Psoas muscle (tissue), 7 donors: ENCODE measurements at regions not wholly inside any gene's neighbourhood (a gene's known extent, or its start where the extent isn't known, plus 50 kb on each side); places are given as distances from the start of the nearest gene placed in this dataset.
"Not testable (repeated sequence)": the region's sequence is repeated elsewhere in the genome, so short reads cannot be mapped to it uniquely, and the experiment has no call there.

Source experiments
- ATAC-seq, 4 donors: fragments of 200-7000 bp; cut with Tn5 transposase; one replicate each; pipeline ENCODE4 v1.9.1; 2020; ENCODE audit warnings: moderate library complexity in 3 of 4, mild to moderate bottlenecking in 2 of 4
- DNase-seq, 2 donors: peaks; one replicate each; pipeline ENCODE4 v3.0.0-alpha.2; 2020
- H3K27ac ChIP-seq: fragments of 200-600 bp; one replicate; pipeline ENCODE4 v1.8.0; 2022
- H3K27me3 ChIP-seq, 3 donors: fragments of 200-600 bp in 1 of 3; one replicate each; pipeline versions ENCODE4 v1.6.1 to v1.8.0; 2013 to 2022; ENCODE audit warnings: low read length in 2 of 3, mild to moderate bottlenecking in 2 of 3, moderate library complexity in 1 of 3; ENCODE audit not compliant: insufficient read depth in 3 of 3
- H3K36me3 ChIP-seq, 2 donors: fragments of 200-600 bp in 1 of 2; one replicate each; pipeline versions ENCODE4 v1.6.1 to v1.8.0; 2013 to 2022; ENCODE audit warnings: low read depth in 1 of 2, mild to moderate bottlenecking in 1 of 2, moderate library complexity in 1 of 2; ENCODE audit not compliant: insufficient read depth in 1 of 2
- H3K4me1 ChIP-seq: fragments of 200-600 bp; one replicate; pipeline ENCODE4 v1.8.0; 2022
- H3K4me3 ChIP-seq: fragments of 200-600 bp; one replicate; pipeline ENCODE4 v1.8.0; 2022; ENCODE audit warnings: mild to moderate bottlenecking
- H3K9me3 ChIP-seq: fragments of 200-600 bp; one replicate; pipeline ENCODE4 v1.8.0; 2022
- CTCF ChIP-seq: fragments of 200-600 bp; IDR thresholded peaks from one replicate; pipeline ENCODE4 v1.8.0; 2022; ENCODE audit warnings: antibody characterized with exemption
- WGBS, 3 donors: extraction: QIAGEN DNeasy Blood & Tissue Kit; methylation state at CpG; one replicate each; pipeline versions ENCODE4 v1.1.6 to v1.1.7; 2013; 5-methylcytosine and 5-hydroxymethylcytosine counted together
- intact Hi-C, 2 donors: fragments of 100-400 bp; cut with DNase I; formaldehyde crosslinking; loops; one replicate each; pipeline versions ENCODE4 v1.11.0 to v1.14.2; 2022
- donor health status: healthy with polysubstance abuse.
- donor health status: DM: no; HTN: no; CAD: no; lungs with moderate emphysema.
- donor health status: Bipolar disorder and iron deficiency.
- donor health status: healthy.
- donor health status: DM: yes; HTN: yes; CAD: no.
- donor health status: DM: no; HTN: no; CAD: no.
- donor health status: DM: yes; HTN: yes; CAD: no.

- no peak for TF ChIP-seq CTCF
- no peak for ATAC-seq
These were observed 199.4 kb downstream of the FCRL5 start for GRCh38 chr1:157352817-157353408.

GRCh38 chr1:157352216-157352615 lies 200.1 kb downstream of the FCRL5 start:
- H3K4me1 ChIP-seq: no peaks in the 10 kb centered on the region
- DNase-seq: no peak
- ATAC-seq: no peak
- no peaks in the 10 kb centered on the region for H3K9me3 ChIP-seq
- no peak overlapping the region for H3K27ac ChIP-seq
- H3K36me3 ChIP-seq: no peaks in the 10 kb centered on the region
- 87 to 95% (median 88%) methylated on average over 3 of the region's 3 CpGs for WGBS, 3 donors
- TF ChIP-seq CTCF: no peak
- H3K4me3 ChIP-seq: no peak overlapping the region
- intact Hi-C loops: no loop called here
- H3K27me3 ChIP-seq: no peaks in the 10 kb centered on the region

More at GRCh38 chr1:157352817-157353408, 199.4 kb downstream of the FCRL5 start:
- H3K27ac ChIP-seq: no peak overlapping the region
- H3K4me1 ChIP-seq: no peaks in the 10 kb centered on the region
- intact Hi-C loops: no loop called here
- H3K36me3 ChIP-seq: no peaks in the 10 kb centered on the region
- H3K9me3 ChIP-seq: no peaks in the 10 kb centered on the region
- WGBS, 3 donors: 90 to 94% (median 91%) methylated on average over 1 of the region's 1 CpG
- DNase-seq: no peak
- no peaks in the 10 kb centered on the region for H3K27me3 ChIP-seq
- H3K4me3 ChIP-seq: no peak overlapping the region

- H3K4me3 ChIP-seq, DNase-seq, H3K27me3 ChIP-seq, intact Hi-C loops, H3K4me1 ChIP-seq, H3K36me3 ChIP-seq, ATAC-seq, H3K27ac ChIP-seq, H3K9me3 ChIP-seq: not testable (repeated sequence)
- WGBS, 3 donors: 71 to 77% (median 75%) methylated on average over 2 of the region's 2 CpGs
These were observed 200.5 kb downstream of the FCRL5 start for GRCh38 chr1:157351800-157352199.

- no peaks in the 10 kb centered on the region for H3K4me1 ChIP-seq
- no peaks in the 10 kb centered on the region for H3K36me3 ChIP-seq
- intact Hi-C loops: no loop called here
- H3K4me3 ChIP-seq: no peak overlapping the region
- no peaks in the 10 kb centered on the region for H3K9me3 ChIP-seq
- 43 to 55% (median 50%) methylated on average over 4 of the region's 4 CpGs for WGBS, 3 donors
- no peak for TF ChIP-seq CTCF
- peaks cover 0 to 2% (median 0%) of the 10 kb centered on the region in 3 donors for H3K27me3 ChIP-seq
- DNase-seq: no peak
- ATAC-seq: no peak
- no peak overlapping the region for H3K27ac ChIP-seq
These were observed 203.5 kb downstream of the FCRL5 start for GRCh38 chr1:157348538-157349480.

- TF ChIP-seq CTCF: no peak
- no peak overlapping the region for H3K4me3 ChIP-seq
- H3K27ac ChIP-seq: no peak overlapping the region
- H3K9me3 ChIP-seq: no peaks in the 10 kb centered on the region
- H3K27me3 ChIP-seq: peaks cover 0 to 2% (median 0%) of the 10 kb centered on the region in 3 donors
- no peaks in the 10 kb centered on the region for H3K36me3 ChIP-seq
- WGBS, 3 donors: 80 to 92% (median 83%) methylated on average over 1 of the region's 1 CpG
- intact Hi-C loops: no loop called here
- DNase-seq (no peak), ATAC-seq (no peak)
- H3K4me1 ChIP-seq: no peaks in the 10 kb centered on the region
These were observed 204.8 kb downstream of the FCRL5 start for GRCh38 chr1:157347506-157347905.

GRCh38 chr1:157337785-157338184 lies 199.6 kb upstream of the ETV3 start:
- DNase-seq, H3K4me3 ChIP-seq, H3K9me3 ChIP-seq, H3K27ac ChIP-seq, ATAC-seq, H3K36me3 ChIP-seq, H3K4me1 ChIP-seq, H3K27me3 ChIP-seq, intact Hi-C loops: not testable (repeated sequence)
- WGBS, 3 donors: 55 to 70% (median 63%) methylated on average over 1 of the region's 1 CpG
